ENCODE measurements at regions not wholly inside any gene's neighbourhood (a gene's known extent, or its start where the extent isn't known, plus 50 kb on each side); places are given as distances from the start of the nearest gene placed in this dataset.

DNA sequence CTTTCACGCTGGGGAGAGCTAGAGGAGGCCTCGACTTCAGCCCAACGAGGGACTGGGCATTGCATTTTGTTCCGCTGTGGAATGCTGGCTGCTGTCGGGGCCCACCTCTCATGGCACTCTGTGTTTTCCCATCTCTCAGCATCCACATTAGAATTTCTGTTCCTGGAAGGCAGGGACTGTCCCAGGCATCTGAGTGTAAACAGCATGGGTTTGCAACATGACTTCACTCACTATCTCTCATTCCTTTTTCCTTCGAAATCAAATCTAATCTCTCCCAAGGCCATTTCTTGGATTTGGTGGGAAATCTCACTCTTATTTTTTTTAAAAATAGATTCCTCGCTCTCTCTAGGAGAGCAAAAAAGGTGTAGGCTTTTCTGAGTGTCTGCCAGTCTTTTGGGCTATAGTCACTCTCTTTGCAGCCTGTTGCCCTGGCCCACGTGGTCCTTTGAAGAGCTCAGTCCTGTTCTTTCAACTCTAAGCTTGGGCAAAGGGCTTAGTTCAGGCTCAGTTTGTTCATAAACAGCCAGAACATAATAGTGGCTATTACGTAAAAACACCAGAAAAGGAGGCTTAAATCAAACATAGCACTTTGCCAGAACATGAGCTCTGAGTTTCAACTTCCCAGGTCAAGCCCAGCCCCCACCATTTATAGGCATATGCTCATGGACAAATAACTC lies 284.6 kb upstream of the ZFP64 start:
- DNase-seq = no peak

DNA sequence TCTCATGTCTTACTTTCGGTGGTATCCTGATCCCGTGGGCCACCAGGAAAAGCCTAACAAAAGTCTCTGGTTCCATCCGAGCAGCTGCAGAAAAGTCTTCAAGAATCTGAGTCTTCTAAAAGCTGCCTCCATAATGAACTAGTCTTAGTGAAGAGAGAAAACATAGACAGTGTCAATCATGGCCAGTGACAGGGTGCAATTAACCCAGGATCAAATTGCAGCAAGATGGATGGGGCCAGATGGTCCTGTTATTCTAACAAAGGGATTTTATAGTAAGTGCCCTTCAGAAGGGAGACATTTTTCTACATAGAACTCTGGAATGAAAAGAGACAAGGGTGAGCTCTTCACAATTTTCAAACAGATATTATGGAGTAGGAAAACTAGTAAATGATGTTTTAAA lies 281.6 kb upstream of the ZFP64 start:
- no peak for DNase-seq

DNA sequence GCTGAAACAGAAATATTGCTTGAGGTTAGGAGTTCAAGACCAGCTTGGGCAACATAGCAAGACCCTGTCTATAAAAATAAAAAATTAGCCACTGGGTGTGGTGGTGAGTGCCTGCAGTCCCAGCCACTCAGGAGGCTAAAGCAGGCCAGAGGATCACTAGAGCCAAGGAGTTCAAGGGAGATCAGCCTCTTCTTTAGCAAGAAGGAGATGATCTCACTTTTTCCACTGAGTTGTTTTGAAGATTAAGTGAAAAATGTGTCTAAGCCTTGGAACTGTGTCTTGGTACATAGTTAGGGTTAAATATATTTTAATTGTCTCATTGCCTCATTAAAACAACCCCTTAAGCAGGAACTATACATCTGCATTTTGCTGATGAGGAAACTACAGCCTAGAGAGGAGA lies 279.0 kb upstream of the ZFP64 start:
- DNase-seq = no peak

DNA sequence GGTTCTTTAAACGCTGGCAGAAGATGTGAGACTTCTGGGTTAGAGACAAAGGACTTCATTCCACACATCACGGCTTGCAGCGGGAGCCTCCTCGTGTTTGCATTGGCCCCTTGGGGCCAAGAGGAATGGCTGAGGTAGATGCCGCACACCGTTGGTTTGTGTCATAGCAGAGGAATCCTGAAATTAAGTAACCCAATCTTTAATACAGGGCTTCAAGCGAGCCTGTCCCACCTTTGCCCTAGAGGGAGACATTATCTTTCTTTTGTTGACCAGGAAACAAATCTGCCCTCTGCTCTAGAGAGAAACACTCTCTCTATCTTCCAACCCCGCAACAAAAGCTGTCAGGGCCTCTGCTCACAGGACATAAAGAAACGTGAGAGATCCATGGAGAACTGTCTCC lies 277.5 kb upstream of the ZFP64 start:
- DNase-seq = no peak

DNA sequence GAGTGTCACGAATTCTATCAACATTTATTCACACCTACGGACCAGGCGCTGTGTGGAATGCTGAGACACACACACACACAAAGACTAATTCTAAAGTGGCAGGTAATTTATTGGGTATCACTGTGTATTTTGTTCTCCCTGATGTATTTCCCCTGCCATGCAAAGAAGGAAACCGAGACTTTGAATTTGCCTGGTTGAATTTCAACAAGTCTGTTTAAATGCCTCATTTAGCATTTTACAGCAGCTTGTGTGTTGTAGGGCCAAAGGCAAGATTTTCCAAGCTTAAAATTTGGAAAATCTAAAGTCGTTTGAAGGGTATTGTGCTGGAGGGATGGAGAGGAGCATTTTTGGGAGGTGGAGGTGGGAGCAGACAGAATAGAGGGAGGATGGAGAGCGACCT lies 274.4 kb upstream of the ZFP64 start:
- no peak for DNase-seq

DNA sequence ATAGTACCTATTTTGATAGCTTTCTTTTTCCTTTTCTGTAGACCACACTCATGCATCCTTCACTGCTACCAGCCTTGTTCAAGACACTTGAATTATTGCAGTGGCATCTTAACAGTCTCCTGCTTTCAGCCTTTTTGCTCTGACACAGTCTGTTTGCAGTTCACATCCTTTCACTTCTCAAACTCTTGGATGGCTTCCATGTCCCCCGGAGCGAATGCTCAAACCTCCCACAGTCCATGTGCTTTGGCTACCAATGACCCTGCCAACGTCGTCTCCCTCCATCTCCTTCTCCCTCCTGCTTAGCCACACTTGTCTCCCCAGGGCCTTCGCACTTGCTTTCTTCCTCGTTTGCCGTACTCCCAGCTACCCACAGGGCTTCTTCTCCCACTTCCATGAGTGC lies 270.0 kb upstream of the ZFP64 start:
- DNase-seq = no peak

DNA sequence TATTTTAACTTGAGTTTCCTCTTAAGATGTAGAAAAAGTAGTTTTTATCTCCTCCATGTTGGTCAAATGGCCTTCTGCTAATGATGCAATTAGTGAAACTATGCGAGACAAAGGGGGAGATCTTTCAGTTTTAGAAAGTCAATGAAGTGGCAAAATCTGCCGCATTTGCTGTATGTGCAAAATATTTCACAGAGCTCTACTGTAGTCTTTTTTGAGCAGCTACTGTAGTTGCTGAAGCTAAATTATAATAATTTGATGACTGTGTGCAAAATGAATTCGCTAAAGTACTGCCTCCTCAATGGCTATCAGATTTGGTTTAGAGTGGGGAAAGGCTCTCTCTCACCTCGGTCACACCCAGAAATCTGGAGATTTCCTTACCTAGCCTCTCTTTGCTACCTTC lies 267.6 kb upstream of the ZFP64 start:
- DNase-seq = no peak

DNA sequence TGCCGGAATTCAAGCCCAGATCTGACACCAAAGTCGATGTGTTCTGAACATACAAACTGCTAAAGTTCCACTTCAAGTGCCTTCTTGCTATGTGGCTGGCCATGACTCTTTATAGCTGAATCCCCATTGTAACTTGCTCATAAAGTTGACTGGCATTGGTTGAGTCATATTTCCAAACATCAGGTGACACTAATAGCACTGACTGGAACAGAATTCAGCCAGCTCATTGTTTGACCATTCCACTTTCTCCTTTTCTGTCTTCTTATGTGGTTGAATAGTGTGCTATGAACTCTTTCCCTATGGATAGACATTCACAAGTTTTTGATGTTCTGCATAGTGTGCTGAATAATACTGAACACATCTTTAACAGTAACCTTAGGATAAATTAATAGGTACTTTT lies 266.2 kb upstream of the ZFP64 start:
- DNase-seq = no peak

DNA sequence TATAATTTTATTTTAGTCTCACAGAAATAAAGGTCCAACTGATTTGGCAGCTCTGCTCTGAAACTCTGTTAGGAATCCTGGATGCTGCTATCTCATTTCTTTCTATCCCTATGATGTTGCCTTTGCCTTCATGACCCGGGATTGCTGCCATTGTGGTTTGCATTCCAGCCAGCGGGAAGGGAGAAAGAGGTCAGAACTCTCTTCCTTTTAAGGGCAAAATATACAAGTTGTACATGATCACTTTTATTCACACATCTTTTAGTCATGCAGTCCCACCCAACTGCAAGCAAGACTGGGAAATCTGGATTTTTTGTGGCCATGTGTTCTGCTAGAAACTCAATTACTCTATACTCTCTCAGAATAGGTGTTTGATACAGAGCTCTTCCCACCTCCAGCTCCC lies 263.1 kb upstream of the ZFP64 start:
- DNase-seq = no peak

DNA sequence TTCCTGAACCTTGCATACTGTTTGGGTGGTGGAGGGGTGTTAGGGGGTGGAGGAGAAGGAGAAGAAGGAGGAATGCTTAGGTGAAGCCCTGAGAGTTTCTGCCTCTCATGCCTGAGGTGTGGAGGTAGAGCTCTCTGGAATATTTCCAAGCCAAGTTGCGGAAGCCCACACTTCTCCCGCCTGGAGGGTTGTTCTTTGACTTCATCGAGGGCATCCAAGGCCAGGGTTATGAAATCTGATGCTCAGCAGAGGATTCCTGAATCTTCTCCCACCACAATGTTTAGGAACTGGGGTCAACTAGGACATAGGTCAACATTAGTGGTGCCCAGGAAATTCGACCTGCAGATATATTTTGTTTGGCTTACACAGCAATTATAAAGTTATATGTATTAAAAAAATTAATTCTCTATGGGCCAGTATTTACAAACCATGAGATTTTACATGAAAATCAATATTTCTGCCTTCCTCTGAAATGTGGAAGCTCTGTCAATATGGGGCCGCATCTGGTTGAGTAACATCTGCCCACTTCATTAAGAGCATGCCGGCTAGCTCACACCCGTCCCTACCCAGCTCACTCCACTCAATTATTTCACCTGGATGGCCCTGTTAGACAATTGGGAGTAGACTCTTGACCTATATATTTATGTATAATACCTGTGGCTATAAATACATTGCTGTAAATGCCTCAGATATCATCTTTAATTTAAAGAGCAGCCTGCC lies 257.1 kb upstream of the ZFP64 start:
- DNase-seq = no peak

DNA sequence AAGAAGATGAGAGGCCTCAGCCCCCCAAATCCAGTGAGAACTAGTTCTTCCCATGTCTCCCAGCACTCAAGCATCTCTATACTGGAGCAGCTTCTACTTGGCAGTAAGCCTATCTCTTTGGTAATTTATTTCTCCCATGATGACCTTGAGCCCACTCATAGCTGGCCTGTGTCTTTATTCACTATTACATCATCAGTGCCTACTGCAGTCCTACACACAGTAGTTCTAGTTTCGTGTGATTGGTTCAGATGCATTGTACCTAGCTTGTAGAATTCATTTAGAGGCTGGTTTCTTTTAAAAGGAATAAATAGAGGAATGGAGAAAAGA lies 255.6 kb upstream of the ZFP64 start:
- DNase-seq = no peak

DNA sequence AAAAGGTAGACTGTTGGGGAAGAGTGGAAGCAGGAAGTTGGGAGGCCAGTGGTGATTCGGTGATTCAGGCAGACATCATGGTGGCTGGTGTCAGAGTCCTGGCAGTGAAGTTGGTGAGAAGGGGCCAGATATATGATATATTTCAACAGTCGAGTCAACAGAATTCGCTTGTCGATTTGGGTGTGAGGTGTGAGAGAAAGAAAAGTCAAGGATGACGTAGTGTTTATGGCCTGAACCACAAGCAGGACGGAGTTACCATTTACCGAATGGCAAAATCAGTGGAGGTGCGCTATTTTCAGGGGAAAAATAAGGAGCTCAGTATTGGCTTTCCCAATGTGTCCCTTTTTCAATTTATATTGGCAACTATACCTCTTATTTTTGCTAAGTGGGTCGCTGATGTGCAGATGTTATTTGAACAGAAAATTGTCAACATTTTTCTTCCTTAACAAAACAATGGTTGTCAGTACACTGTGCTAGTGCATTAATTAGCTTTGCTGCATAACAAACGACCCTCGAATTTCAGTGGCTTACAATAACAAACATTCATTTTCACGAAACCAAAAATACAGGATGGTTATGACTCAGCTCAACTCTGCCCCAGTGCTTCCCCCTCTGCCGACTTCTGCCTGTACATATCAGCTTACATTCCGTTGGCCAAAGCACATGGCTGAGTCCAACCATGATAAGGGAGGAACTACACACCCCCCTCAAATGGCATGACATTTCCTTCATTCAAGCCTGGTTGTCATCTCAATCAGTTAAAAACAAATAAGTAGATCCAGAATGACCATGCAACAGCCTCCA lies 255.0 kb upstream of the ZFP64 start:
- DNase-seq = peak; percentile 2

DNA sequence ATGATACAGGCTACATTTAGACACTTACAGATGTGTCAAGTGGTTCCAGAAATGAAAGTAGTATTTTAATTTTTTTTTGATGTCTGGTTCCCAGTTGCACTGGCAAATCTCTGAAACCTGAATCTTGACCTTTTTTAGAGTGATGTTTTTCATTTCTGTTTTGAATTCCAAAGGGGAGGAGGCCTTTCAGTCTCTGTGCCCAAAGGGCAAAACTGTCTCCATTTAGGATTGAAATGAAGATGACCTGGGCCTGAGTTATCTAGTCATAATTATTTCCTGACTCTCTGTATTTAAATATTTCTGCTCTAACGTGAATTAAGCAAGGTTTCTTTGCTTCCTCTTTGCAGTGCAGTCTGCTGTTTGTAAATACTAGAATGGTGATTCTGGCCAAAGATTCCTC lies 252.9 kb upstream of the ZFP64 start:
- DNase-seq = no peak

DNA sequence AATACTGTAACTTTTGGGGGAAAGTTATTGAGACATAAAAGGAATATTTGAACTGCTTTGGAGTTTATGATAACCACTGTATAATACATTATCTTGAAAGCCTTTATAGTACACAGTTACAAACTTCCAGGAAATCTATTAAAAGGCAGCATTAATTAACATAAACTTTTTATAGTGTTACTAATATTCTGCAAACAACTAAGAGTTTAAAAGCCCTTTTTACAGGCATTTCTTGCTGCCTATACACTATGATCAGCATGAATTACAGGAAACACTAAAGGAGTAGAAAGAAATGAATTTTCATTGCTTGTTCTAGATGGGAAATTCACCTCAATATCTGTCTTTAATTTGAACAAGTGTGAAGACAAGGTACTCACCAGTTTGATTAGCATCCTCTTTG lies 252.3 kb upstream of the ZFP64 start:
- DNase-seq = no peak

DNA sequence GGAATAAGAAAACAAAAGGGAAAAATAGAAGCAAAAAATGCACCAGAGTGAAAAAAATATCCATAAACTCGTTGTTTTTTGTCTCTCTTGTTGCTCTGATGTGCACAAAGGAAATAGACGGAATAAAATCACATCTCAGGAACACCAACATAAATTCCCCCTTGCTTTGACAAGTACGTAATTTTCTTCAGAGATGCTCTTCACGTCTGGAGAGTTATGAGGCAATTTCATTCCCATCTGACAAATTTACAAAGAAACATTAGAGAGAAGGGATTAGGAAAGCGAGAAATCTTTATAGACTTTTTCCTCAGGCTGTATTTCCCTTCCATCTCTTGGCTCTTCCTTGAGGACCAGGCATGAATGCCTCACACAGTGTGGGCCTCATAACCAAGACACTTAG lies 250.1 kb upstream of the ZFP64 start:
- no peak for DNase-seq

DNA sequence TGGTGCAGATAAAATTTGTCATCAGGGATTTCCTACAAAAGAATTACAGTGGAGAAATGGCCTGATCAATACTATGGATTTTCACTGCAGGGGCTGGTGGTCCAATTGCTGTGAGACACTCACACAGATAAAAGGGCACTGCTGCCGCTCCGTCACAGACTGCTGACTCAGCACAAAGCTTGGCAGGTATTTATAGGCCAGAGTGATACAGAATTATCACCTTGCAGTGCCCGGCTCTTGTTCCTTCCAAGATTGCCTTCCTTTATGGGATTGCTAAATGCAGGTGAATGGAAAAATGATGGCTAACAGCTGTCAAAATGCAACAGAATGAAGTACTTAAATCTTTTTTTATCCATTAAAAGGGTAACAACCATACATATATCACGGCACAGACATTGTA lies 247.8 kb upstream of the ZFP64 start:
- DNase-seq = no peak

DNA sequence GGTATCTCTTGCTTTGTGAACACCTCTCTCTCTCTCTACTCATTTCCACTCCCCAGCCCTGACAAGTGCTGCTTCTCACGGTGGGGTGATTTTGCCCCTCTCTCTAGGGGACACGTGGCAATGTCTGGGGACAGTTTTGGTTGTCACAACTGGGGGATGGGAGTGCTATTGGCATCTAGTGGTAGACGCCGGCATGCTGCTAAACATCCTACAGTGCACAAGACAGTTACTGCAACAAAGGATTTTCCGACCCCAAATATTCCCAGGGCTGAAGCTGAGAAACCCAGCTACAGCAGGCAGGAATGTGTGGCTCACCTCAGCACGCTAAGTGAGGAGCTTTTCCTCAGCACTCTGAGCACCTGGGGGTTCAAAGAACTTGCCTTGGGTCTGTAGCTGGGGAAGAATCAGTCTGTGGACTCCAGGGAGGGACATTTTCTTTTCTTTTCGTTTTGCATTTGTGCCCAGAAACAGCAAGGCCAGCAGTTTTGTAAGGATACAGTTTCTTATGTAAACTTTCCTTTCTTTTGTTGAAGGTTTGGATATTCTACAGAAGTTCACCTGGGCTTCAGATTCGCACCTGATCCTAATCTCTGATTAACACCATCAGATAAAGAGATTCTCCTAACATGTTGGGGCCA lies 246.9 kb upstream of the ZFP64 start:
- DNase-seq = no peak

DNA sequence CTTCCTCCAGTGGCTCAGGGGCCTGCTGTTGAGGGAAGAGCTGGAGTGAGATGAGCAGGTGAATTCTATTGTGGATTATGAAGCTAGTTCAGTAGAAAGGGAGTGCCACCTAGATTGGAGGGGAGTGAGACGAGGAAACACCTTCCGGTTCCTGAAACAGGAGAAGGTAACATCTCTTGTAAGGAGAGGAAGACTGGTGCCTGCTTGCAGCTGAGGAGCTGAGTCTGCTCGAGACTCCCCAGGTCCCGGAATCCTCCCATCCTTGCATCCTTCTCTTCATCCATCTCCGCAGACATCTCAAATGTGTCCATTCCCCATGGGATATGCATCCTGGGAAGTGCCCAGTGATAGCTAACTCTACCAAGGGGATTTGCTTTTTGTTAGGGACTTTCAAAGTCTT lies 242.9 kb upstream of the ZFP64 start:
- no peak for DNase-seq

DNA sequence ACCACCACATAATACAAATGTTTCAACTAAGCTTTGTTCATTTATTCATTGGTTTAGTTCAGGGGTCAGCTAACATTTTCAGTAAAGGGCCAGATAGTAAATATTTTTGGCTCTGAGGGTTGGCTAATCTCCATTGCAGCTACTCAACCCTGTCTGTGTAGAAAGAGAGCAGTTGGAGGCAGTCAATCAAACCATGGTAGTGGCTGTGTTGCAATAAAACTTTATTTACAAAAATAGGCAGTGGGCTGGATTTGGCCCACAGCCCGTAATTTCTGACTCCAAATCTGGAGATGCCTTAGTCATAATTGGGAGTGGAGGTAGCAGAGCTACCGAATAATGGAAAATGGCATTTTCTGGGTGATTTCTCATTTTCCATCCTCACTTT lies 242.5 kb upstream of the ZFP64 start:
- no peak for DNase-seq

DNA sequence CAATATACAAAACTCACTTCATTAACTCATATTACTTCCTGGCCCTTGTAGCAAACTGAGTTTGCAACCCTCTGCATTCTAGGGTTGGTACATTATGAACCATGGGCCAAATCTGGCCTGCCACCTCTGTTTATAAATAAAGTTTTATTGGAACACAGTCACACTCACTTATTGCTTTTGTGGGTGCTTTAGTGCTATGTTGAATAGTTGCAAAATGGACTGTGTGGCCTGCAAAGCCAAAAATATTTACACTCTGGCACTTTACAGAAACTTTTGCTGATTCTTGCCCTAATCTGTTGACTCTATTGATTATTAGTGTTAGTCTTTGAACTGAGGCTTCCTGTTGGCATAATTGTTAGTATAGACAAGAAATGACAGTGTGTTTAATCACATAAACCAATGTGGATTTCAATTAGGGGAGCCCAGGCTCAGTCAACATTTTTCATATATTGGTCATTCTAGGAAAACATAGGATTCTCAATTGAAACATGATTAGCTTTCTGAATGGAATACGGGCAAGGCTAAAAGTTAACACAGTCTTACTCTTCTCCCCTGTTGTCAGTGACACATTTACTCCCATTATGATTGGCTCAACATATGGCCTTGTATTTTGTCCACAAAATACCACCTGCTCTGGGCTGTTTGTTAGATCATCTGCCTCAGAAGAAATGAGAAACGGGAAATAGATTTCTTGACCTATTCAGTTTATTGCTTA lies 241.9 kb upstream of the ZFP64 start:
- DNase-seq = no peak

DNA sequence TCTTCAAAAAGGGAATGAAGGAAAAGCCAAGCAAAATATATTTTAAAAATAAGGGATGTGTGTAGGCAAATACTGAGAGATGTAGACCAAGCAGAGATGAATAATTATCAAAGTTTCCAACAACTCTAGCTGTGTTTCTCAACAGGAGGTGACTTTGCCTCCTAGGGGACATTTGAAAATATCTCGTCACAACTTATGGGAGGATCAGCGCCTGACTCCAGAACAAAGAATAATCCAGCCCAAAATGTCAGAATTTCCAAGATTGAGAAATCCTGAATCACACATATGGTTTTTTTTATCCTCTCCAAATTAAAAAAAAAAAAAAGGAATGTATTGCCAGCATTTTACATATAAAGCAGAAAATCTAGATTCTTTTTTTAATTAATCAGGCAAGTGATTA lies 241.2 kb upstream of the ZFP64 start:
- DNase-seq = no peak

DNA sequence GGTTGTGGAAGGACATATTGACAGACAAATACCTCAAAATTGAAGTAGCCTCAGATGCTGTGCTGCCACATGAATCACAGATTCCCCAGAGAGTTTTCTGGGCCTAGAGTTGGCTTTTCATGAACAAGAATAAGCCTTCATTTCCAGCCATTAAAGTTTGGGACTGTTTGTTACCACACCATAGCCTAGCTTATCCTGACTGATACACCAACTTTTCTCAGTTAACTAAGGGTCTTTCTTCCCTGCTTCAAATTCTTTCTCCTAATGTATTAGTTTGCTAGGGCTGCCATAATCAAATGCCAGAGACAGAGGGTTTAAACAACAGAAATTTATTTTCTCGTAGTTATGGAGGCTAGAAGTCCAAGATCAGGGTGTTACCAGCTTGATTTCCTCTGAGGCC lies 237.4 kb upstream of the ZFP64 start:
- no peak for DNase-seq

DNA sequence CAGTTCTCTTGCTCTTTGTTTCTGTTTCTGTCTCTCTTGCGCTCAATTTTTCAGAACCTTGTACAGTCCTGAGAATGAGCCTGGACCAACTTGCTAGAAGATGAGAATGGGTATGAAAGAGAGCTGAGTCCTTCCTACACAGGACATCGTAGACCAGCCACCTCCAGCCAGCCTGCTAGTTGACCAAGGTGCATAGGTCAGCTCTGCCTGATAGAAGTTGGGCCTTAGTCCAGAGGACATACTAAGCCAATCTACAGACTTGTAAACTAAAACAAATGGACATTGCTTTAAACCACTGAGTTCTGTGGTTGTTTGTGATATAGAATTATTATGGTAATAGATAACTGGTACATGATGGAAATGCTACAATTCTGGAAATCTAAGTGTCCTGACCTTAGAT lies 236.4 kb upstream of the ZFP64 start:
- DNase-seq = no peak

All from hematopoietic multipotent progenitor cell treated with erythropoietin and hydrocortisone succinate and interleukin-3 and kit ligand, for 4 days (in vitro differentiated cells).